Lower lobe of right lung (tissue), 2 donors: ENCODE measurements at regions not wholly inside any gene's neighbourhood (a gene's known extent, or its start where the extent isn't known, plus 50 kb on each side); places are given as distances from the start of the nearest gene placed in this dataset.

Source experiments
- ATAC-seq, 2 donors: fragments of 200-7000 bp; cut with Tn5 transposase; one replicate each; pipeline ENCODE4 v1.9.1; 2020 to 2022; ENCODE audit warnings: mild to moderate bottlenecking in 2 of 2, moderate library complexity in 2 of 2
- DNase-seq: peaks from one replicate; pipeline ENCODE4 v3.0.0-alpha.2; 2020
- H3K27ac ChIP-seq: fragments of 200-600 bp; one replicate; pipeline ENCODE4 v1.8.0; 2022
- H3K27me3 ChIP-seq: fragments of 200-600 bp; one replicate; pipeline ENCODE4 v1.8.0; 2022; ENCODE audit warnings: low read depth
- H3K36me3 ChIP-seq: fragments of 200-600 bp; one replicate; pipeline ENCODE4 v1.8.0; 2022; ENCODE audit warnings: mild to moderate bottlenecking
- H3K4me1 ChIP-seq: fragments of 200-600 bp; one replicate; pipeline ENCODE4 v1.8.0; 2022
- H3K4me3 ChIP-seq: fragments of 200-600 bp; one replicate; pipeline ENCODE4 v1.8.0; 2022; ENCODE audit warnings: mild to moderate bottlenecking
- H3K9me3 ChIP-seq: fragments of 200-600 bp; one replicate; pipeline ENCODE4 v1.8.0; 2022
- CTCF ChIP-seq: fragments of 200-600 bp; IDR thresholded peaks from one replicate; pipeline ENCODE4 v1.8.0; 2022; ENCODE audit warnings: antibody characterized with exemption, mild to moderate bottlenecking
- intact Hi-C: fragments of 100-400 bp; cut with DNase I; formaldehyde crosslinking; loops from one replicate; pipeline ENCODE4 v1.11.0; 2022
- donor health status: DM: no; HTN: yes; CAD: no; lungs with severe emphysema.

DNA sequence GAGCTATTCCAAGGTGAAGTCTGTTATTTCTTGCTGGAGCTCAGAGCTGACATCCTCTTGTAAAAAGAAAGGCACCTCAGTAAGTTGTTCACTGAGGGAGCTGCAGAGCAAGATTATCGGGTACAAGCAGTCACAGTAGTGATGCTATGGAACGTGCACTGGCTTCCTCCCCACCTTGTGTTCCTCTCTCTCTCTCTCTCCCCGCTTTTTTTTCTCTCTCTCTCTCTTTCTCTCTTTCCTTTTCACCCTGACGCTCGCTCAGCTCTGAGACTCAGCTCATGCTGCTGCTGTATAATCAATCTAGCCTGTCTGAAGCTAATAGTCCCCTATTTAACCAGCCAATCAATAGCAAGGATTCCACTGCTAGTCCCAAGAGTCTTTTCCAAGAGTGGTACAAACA is 587.6 kb upstream of the CDH18 start:
- H3K27ac ChIP-seq: no peak overlapping the region
- H3K9me3 ChIP-seq: no peaks in the 10 kb centered on the region
- no peaks in the 10 kb centered on the region for H3K36me3 ChIP-seq
- no peaks in the 10 kb centered on the region for H3K4me1 ChIP-seq
- H3K4me3 ChIP-seq: no peak overlapping the region
- H3K27me3 ChIP-seq: no peaks in the 10 kb centered on the region
- no peak for TF ChIP-seq CTCF
- no peak for ATAC-seq
- intact Hi-C loops: no loop called here
- DNase-seq: no peak

GRCh38 chr5:20574576-20574975 is 586.6 kb upstream of the CDH18 start:
- H3K9me3 ChIP-seq: no peaks in the 10 kb centered on the region
- no peaks in the 10 kb centered on the region for H3K27me3 ChIP-seq
- no peaks in the 10 kb centered on the region for H3K4me1 ChIP-seq
- no peaks in the 10 kb centered on the region for H3K36me3 ChIP-seq
- H3K4me3 ChIP-seq: no peak overlapping the region
- no peak for DNase-seq
- no peak overlapping the region for H3K27ac ChIP-seq
- TF ChIP-seq CTCF: no peak
- intact Hi-C loops: no loop called here
- ATAC-seq: no peak

DNA sequence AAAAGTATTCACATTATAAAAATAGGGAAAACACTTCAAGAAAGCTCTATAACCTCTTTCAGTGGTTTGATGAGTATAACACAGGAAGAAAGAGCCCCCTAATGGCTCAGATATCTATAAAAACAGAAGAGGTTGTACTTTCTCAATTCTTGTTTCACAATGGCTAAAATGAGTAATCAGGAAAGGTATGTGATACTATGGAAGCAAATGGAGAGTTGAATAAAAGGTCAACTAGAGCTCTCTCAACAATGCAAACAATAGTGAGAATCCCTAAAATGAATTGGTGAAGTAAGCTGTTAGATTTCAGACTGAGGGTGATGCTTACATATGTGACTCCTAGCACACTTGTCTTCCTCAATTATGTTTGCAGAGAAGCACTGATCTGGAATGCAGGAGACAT is 584.6 kb upstream of the CDH18 start:
- no peak overlapping the region for H3K4me3 ChIP-seq
- no peak for TF ChIP-seq CTCF
- no peak for ATAC-seq
- H3K36me3 ChIP-seq: no peaks in the 10 kb centered on the region
- no peaks in the 10 kb centered on the region for H3K9me3 ChIP-seq
- H3K4me1 ChIP-seq: no peaks in the 10 kb centered on the region
- no peak for DNase-seq
- H3K27ac ChIP-seq: no peak overlapping the region
- no peaks in the 10 kb centered on the region for H3K27me3 ChIP-seq
- intact Hi-C loops: no loop called here

DNA sequence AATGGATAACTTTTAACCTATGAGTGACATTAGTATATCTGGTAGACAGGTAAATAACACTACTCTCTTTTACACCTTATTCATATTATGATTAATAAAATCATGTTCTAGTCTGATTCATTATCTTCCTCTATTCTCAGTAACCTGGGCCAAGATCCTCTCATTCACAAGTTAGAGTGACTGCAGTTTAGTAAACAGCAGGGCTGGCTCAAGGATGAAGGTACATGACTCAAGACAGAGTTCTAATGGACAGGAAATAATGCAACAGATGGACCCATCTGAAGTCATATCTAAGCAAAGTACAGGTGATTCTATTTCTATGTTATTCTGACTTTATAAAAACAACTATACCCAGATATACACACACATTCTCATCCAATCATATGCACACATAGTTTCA is 582.5 kb upstream of the CDH18 start:
- Histone ChIP-seq H3K4me3 (no peak overlapping the region), H3K27ac (no peak overlapping the region), H3K27me3 (no peaks in the 10 kb centered on the region), H3K9me3 (no peaks in the 10 kb centered on the region), H3K4me1 (no peaks in the 10 kb centered on the region), H3K36me3 (no peaks in the 10 kb centered on the region)
- no peak for DNase-seq
- ATAC-seq: no peak
- intact Hi-C loops: no loop called here
- no peak for TF ChIP-seq CTCF

DNA sequence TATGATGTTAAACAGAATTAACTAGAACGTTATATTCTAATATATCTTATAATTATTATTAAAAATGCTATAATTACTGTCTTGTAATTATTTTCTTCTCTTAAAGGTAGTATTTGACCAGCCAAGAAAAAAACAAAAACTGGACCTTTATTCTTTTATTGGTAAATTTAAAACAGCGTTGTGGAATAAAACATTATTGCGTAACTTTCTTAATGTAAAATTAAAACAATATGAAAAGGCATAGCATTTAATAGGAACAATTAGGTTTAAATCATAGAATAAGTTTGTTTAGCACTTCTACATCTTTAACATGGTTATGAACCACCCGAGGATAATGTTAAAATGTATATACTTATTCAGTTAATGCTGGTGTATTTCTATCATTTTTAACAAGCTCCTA is 574.5 kb upstream of the CDH18 start:
- intact Hi-C loops: no loop called here
- DNase-seq (no peak), ATAC-seq (no peak)
- no peak overlapping the region for H3K4me3 ChIP-seq
- no peak for TF ChIP-seq CTCF
- no peaks in the 10 kb centered on the region for H3K36me3 ChIP-seq
- H3K9me3 ChIP-seq: no peaks in the 10 kb centered on the region
- no peak overlapping the region for H3K27ac ChIP-seq
- no peaks in the 10 kb centered on the region for H3K27me3 ChIP-seq
- H3K4me1 ChIP-seq: no peaks in the 10 kb centered on the region

GRCh38 chr5:20559845-20560244 is 571.8 kb upstream of the CDH18 start:
- no peak for ATAC-seq
- Histone ChIP-seq H3K27me3 (no peaks in the 10 kb centered on the region), H3K4me1 (no peaks in the 10 kb centered on the region), H3K27ac (no peak overlapping the region), H3K9me3 (no peaks in the 10 kb centered on the region), H3K4me3 (no peak overlapping the region), H3K36me3 (no peaks in the 10 kb centered on the region)
- DNase-seq: no peak
- intact Hi-C loops: no loop called here
- TF ChIP-seq CTCF: no peak
